ENCODE measurements at regions not wholly inside any gene's neighbourhood (a gene's known extent, or its start where the extent isn't known, plus 50 kb on each side); places are given as distances from the start of the nearest gene placed in this dataset.

- Mint-ChIP-seq H3K4me1 (ENCODE audit: low read depth, unreplicated experiment) (peaks cover 10% of the 10 kb centered on the region), H3K27me3 (ENCODE audit: low read depth, unreplicated experiment) (no peaks in the 10 kb centered on the region)
These were observed 457.2 kb downstream of the IRS2 start for GRCh38 chr13:109329175-109329574.

GRCh38 chr13:109326601-109327000, 459.8 kb downstream of the IRS2 start:
- no peak overlapping the region for H2AFZ ChIP-seq (ENCODE audit: low read depth, low read length)
- peaks cover 5% of the 10 kb centered on the region for H3K4me1 ChIP-seq (ENCODE audit: insufficient read depth, low read length)
- no peak for FAIRE-seq
- H3K9me3 Mint-ChIP-seq (ENCODE audit: unreplicated experiment) = no peaks in the 10 kb centered on the region
- DNase-seq (ENCODE audit: low read depth) = no peak
- no peaks in the 10 kb centered on the region for H3K9me3 ChIP-seq (ENCODE audit: insufficient read depth, low read depth, low read length)
- TF ChIP-seq CTCF (IDR thresholded peaks at IDR 0.05; ENCODE audit: insufficient read depth, low read depth, low read length) (no peak), EZH2 (IDR thresholded peaks at IDR 0.05; ENCODE audit: insufficient read depth, low read length) (no peak)
- no peak overlapping the region for H3K27ac ChIP-seq (ENCODE audit: low read depth, low read length)
- no peak overlapping the region for H3K4me2 ChIP-seq (ENCODE audit: low read length)
- no peak overlapping the region for H3K9ac ChIP-seq (ENCODE audit: low read length)
- H4K20me1 ChIP-seq (ENCODE audit: insufficient read depth, low read length) = no peaks in the 10 kb centered on the region
- peaks cover 5% of the 10 kb centered on the region for H3K4me1 Mint-ChIP-seq (ENCODE audit: low read depth, unreplicated experiment)
- no peaks in the 10 kb centered on the region for H3K36me3 ChIP-seq (ENCODE audit: insufficient read depth, low read length)
- H3K36me3 Mint-ChIP-seq (ENCODE audit: low read depth, unreplicated experiment) = no peaks in the 10 kb centered on the region
- no peaks in the 10 kb centered on the region for H3K27me3 Mint-ChIP-seq (ENCODE audit: low read depth, unreplicated experiment)
- H3K4me3 Mint-ChIP-seq (ENCODE audit: unreplicated experiment) = no peak overlapping the region
- H3K27me3 ChIP-seq (ENCODE audit: insufficient read depth, low read length) = no peaks in the 10 kb centered on the region
- no peak overlapping the region for H3K4me3 ChIP-seq (ENCODE audit: insufficient read depth, low read depth, low read length)
- H3K79me2 ChIP-seq (ENCODE audit: insufficient read depth, low read length) = no peaks in the 10 kb centered on the region
- H3K27ac Mint-ChIP-seq (ENCODE audit: unreplicated experiment) = no peak overlapping the region

More at GRCh38 chr13:109329175-109329574, 457.2 kb downstream of the IRS2 start:
- H2AFZ ChIP-seq (ENCODE audit: low read depth, low read length) = no peak overlapping the region
- Mint-ChIP-seq H3K4me3 (ENCODE audit: unreplicated experiment) (no peak overlapping the region), H3K36me3 (ENCODE audit: low read depth, unreplicated experiment) (no peaks in the 10 kb centered on the region), H3K9me3 (ENCODE audit: unreplicated experiment) (no peaks in the 10 kb centered on the region), H3K27ac (ENCODE audit: unreplicated experiment) (no peak overlapping the region)
- H3K79me2 ChIP-seq (ENCODE audit: insufficient read depth, low read length) = no peaks in the 10 kb centered on the region
- no peak overlapping the region for H3K4me3 ChIP-seq (ENCODE audit: insufficient read depth, low read depth, low read length)
- H3K27ac ChIP-seq (ENCODE audit: low read depth, low read length) = no peak overlapping the region
- H4K20me1 ChIP-seq (ENCODE audit: insufficient read depth, low read length) = no peaks in the 10 kb centered on the region
- DNase-seq (ENCODE audit: low read depth) (no peak), FAIRE-seq (no peak)
- H3K9ac ChIP-seq (ENCODE audit: low read length) = no peak overlapping the region
- peaks cover 8% of the 10 kb centered on the region for H3K4me1 ChIP-seq (ENCODE audit: insufficient read depth, low read length)
- H3K4me2 ChIP-seq (ENCODE audit: low read length) = no peak overlapping the region
- no peak for TF ChIP-seq CTCF (IDR thresholded peaks at IDR 0.05; ENCODE audit: insufficient read depth, low read depth, low read length)
- no peak for TF ChIP-seq EZH2 (IDR thresholded peaks at IDR 0.05; ENCODE audit: insufficient read depth, low read length)
- H3K27me3 ChIP-seq (ENCODE audit: insufficient read depth, low read length) = no peaks in the 10 kb centered on the region
- H3K9me3 ChIP-seq (ENCODE audit: insufficient read depth, low read depth, low read length) = no peaks in the 10 kb centered on the region
- no peaks in the 10 kb centered on the region for H3K36me3 ChIP-seq (ENCODE audit: insufficient read depth, low read length)

GRCh38 chr13:109323338-109323737, 463.0 kb downstream of the IRS2 start:
- DNase-seq (ENCODE audit: low read depth) = no peak

More at GRCh38 chr13:109323338-109323737, 463.0 kb downstream of the IRS2 start:
- no peak for FAIRE-seq
- Histone ChIP-seq H3K27ac (ENCODE audit: low read depth, low read length) (no peak overlapping the region), H3K9me3 (ENCODE audit: insufficient read depth, low read depth, low read length) (no peaks in the 10 kb centered on the region), H2AFZ (ENCODE audit: low read depth, low read length) (no peak overlapping the region), H3K4me3 (ENCODE audit: insufficient read depth, low read depth, low read length) (no peak overlapping the region), H3K9ac (ENCODE audit: low read length) (no peak overlapping the region), H3K36me3 (ENCODE audit: insufficient read depth, low read length) (no peaks in the 10 kb centered on the region), H3K4me2 (ENCODE audit: low read length) (no peak overlapping the region), H4K20me1 (ENCODE audit: insufficient read depth, low read length) (no peaks in the 10 kb centered on the region), H3K27me3 (ENCODE audit: insufficient read depth, low read length) (no peaks in the 10 kb centered on the region), H3K4me1 (ENCODE audit: insufficient read depth, low read length) (no peaks in the 10 kb centered on the region), H3K79me2 (ENCODE audit: insufficient read depth, low read length) (no peaks in the 10 kb centered on the region)
- TF ChIP-seq CTCF (IDR thresholded peaks at IDR 0.05; ENCODE audit: insufficient read depth, low read depth, low read length) (no peak), EZH2 (IDR thresholded peaks at IDR 0.05; ENCODE audit: insufficient read depth, low read length) (no peak)
- Mint-ChIP-seq H3K27ac (ENCODE audit: unreplicated experiment) (no peak overlapping the region), H3K27me3 (ENCODE audit: low read depth, unreplicated experiment) (no peaks in the 10 kb centered on the region), H3K36me3 (ENCODE audit: low read depth, unreplicated experiment) (no peaks in the 10 kb centered on the region), H3K9me3 (ENCODE audit: unreplicated experiment) (peaks cover under 1% of the 10 kb centered on the region), H3K4me3 (ENCODE audit: unreplicated experiment) (no peak overlapping the region), H3K4me1 (ENCODE audit: low read depth, unreplicated experiment) (no peaks in the 10 kb centered on the region)
